Cardiac septum (tissue), 1 donor: ENCODE measurements at regions not wholly inside any gene's neighbourhood (a gene's known extent, or its start where the extent isn't known, plus 50 kb on each side); places are given as distances from the start of the nearest gene placed in this dataset.
"Not testable (repeated sequence)": the region's sequence is repeated elsewhere in the genome, so short reads cannot be mapped to it uniquely, and the experiment has no call there.

ENCODE experiments used
- DNase-seq: peaks from one replicate; pipeline ENCODE4 v3.0.0-alpha.2; 2020; ENCODE audit warnings: low spot score
- intact Hi-C: fragments of 100-400 bp; cut with DNase I; formaldehyde crosslinking; loops from one replicate; pipeline ENCODE4 v1.14.0; 2022
- donor health status: DM: no; HTN: no; CAD: no.

DNA sequence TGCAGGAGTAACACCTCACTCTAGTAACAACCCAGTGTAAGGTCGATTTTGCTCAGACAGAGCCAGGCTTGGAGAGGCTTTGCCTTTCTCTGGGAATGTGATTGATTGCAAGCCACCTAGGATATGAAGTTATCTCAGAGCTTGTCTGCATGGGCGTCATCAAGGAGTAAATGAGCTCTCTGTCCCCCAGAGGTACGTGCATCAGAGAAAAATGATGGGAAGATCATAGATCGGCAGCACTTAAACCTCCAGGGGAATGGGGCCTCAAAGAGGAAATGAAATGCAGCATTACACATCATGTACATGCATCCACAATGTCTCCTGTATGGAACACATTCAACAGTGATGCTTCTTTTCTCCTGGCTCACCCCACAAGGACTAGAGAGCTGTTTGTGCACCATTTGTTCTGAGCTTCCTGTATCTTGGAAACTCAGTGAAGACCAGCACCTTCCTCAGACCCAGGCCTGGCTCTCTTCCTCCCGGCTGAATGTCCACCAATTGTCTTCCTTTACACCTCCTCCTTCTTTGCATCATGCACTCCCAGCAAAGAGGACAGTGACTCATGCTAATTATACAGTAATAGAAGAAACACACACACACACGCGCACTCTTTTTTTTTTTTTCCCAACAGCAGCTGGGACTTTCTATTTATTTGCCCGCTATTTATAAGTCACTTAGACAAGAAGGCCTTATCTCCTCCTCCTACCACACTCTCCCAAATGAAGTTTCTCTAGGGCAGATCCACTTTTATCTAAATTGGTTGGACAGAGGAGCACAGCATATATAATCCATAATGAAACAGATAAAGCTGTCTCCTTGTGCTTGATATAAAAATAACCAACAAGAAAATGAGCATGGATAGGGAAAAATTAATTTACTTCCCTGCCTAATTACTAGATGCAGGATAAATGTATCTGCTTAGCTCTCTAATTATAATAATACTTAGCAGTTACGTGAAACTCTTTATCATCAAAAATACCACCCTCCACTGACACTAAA is 990.7 kb downstream of the CCSER2 start:
- intact Hi-C loops, result no loop called here

DNA sequence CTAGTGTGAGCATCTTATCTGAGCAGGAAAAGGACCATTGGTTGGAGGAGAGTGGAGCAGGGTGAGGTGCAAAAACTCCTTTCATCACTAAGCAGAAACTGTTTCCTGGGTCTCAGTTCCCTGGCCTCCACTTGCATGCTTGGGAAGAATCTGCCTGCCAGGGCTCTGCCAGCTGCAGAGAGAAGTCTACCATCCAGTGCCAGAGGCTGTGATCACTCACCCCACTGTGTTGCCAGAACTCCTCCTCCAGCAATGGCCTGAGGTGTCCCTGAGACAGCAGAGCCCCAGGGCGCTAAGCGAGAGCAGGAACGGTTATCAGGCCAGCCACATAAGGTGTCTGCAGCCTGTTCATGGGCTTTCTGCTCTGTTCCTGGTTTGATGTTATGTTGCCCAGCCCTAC is 991.4 kb downstream of the CCSER2 start:
- intact Hi-C loops, result no loop called here
- DNase-seq, result peak; percentile 83

More for the DNA sequence above, 990.7 kb downstream of the CCSER2 start:
- no peak for DNase-seq

DNA sequence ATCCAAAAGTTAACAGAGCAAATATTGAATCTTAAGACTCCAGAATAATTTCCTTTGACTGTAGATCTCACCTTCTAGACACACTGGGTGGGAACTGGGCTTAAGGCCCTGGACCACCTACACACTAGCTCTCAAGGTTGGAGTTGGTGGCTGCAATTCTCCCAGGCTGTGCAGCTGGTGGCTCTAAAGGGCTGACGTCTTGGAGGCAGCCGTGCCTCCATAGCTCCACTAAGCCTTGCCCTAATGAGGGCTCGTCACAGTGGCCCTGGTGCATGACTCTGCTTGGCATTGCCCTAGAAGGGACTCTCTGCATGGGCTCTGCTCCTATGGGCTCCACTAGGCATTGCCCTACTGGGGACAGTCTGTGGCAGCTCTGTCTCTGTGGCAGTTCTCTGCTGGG is 1005.2 kb downstream of the CCSER2 start:
- intact Hi-C loops, result no loop called here
- DNase-seq, result no peak

DNA sequence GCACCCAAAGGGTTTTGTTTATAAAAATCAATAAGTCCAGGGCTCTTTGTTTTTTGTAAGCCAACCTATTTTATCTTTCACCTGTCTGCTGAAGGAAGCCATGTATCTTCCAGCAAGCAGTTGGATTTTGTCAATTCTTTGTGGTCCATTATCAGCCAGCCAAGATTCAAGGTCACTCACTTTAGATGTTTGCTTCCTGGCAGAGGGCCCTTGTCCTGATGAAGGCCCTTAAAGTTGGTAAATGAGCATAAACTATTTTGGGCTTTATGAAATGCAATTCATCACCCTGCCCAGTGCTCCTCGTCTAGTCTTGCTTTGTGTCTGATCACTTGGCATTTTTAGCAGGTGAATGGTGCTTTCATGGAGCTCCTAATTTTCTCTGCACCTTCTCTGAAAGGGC is 1004.2 kb downstream of the GRID1 start:
- intact Hi-C loops, result no loop called here
- no peak for DNase-seq

DNA sequence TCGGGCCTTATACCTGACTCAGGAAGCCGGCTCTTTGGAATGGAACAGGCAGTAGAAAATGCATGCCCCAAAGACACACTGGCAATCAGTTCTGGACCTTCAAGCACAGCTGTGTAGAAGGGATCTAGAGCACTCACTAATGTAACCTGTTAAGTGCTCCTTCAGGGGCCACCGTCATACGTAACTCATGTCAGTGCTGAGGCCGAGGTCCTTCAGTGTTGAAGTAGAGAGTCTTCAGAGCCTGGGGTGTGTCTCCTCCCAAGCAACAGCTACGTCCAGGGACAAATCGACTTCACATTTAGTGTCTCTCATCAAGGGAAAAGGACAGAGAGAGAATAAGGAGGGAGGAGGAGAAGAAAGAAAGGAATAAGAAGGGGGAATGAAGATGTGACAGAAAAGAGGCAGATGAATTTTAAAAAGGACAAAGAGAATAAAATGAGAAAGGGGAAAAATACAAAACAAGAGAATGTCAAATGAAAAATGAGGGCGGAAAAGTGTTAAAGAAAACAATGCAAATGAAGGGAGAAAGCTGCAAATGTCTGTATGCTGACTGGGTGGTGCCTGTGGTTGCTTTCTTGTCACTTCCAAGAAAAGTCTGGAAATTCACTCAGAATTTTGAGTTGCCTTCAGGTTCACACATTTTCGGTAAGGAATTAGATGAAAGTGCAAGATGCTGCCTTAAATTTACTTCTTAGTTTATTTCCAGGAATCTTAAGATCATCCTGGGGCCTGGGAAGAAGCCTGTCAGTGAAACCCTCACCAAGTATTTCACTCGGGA is 989.4 kb downstream of the GRID1 start:
- intact Hi-C loops, result no loop called here
- DNase-seq, result no peak

DNA sequence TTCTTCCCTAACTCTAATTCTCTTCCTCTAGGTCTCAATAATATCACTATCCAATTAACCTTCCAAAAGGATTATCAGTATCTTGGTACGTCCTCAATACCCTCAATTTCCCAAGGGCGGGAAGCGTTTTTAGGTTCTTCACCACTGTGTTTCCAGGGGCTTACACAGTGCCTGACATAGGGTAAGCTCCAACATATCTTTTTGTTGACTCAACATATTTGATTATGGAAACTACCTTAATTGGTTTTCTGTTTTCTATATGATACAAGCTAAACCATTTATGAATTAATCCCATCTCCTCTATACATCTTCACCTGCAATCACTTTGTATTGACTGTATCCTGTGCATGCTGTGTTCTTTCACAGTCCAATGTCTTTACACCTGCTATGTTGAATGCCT is 987.3 kb downstream of the GRID1 start:
- intact Hi-C loops, result no loop called here
- DNase-seq, result no peak

DNA sequence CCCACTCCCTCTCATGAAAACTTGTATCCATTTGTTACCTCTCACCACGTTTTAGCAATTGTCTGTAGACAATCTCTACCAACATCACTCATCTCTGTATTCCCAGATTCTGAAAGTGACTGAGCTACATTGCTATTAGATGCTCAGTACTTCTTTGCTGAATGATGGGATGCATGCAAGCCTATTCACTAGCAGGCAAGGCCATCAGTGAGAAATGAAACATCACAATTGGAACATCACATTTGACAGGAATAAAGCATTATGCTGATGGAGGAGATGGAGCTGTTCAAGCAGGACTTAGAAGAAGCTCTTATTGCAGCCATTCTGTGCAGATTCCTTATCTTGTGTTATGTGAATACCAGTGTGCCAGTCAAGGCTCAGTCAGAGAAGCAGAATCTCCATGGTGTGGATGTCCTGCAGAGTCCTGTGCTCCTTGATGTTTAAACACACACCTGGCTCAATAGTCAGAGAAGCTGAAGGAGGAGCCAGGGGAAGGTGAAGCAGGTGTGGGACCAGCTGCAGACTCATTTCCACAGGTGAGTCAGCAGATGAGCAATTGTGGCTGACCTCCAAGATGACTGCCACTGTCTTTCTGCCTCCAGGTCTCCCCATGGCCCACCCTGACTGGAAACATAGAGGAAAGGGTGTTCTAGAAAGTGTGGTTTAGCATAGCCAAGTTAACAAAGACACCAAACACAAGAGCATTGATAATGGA is 965.5 kb downstream of the GRID1 start:
- intact Hi-C loops, result no loop called here
- DNase-seq, result no peak

DNA sequence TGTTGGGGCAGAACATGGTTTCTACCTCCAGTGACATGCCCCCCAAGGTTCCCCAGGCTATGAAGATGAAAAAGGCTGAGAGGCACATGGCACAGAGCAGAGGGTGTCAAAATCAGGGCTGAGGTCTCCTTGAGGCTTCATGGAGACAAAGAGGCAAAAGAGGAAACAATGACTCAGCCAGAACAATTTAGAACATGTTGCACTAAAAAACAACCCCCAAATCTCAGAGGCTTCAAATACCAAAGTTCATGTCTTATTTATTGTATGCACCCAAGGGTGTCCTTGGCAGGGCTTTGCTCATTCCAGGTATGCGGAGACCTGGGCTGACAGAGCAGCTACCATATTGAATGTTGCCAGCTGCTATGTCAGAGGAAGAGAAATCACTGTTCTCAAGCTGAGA is 964.1 kb downstream of the GRID1 start:
- no peak for DNase-seq
- intact Hi-C loops, result no loop called here

DNA sequence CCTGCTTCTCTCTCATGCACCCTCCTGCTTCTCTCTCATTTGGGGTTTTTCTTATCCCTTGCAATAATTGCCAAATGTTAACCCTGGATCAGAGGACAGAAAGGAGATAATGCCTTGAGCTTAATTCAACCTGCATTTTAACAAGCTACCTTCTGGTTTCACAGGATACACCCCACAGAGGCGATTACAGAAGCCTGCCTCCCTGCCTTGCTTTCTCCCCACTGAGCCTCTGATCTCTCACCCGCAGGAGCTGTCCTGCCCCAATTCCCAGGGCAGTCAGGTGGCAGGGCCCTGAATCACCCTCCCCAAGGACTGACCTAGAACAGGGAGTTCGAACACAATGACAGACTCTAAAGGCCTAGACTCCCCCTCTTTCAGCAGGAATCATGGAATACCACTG is 959.5 kb downstream of the GRID1 start:
- intact Hi-C loops, result no loop called here
- DNase-seq, result no peak

DNA sequence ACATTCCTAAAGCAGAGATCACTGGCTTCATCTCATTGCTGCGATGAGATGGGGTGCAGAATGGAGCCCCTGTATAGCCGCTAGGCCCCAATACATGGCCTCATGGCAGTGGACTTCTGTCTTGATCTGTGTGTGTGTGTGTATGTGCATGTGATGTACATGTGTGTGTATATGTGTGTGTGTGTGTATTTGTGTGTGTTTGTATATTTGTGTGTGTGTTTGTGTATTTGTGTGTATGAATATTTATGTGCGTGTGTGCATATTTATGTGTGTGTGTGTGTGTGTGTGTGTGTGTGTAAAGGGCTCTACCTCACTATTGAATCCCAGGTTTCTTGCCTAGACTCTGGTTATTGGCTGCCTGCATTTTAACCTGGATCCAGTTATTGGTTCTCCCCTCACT is 958.2 kb downstream of the GRID1 start:
- DNase-seq, result no peak
- intact Hi-C loops, result no loop called here

DNA sequence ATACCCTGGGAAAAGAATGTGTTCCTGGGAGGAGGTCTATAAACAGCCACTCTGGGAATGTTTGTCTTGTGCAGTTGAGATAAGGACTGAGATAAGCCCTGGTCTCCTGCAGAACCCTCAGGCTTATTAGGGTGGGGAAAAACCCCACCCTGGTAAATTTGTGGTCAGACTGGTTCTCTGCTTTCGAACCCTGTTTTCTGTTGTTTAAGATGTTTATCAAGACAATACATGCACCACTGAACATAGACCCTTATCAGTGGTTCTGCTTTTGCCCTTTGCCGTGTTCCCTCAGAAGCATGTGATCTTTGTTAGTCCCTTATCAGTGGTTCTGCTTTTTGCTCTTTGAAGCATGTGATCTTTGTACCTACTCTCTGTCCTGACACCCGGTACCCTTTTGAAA is 956.0 kb downstream of the GRID1 start:
- DNase-seq, intact Hi-C loops: not testable (repeated sequence)

DNA sequence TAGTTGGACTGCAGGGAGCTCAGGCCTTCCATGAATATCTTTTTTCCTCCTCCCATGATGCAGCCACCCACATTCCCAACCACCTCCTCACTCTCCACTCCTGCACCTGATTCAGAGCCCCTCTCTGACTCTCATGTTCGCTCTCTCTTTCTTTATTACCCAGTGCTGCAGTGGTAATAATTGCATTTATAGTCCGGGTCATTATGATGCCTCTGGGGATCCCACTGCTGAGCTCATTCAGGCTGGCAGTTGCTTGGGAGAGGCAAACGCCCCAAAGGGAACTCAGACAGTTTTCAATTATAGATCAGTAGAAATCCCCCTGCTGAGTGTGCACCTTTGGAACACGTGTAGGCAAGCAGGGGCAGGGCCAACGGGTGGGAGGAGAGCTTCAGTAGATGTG is 953.0 kb downstream of the GRID1 start:
- DNase-seq, result no peak
- intact Hi-C loops, result no loop called here

DNA sequence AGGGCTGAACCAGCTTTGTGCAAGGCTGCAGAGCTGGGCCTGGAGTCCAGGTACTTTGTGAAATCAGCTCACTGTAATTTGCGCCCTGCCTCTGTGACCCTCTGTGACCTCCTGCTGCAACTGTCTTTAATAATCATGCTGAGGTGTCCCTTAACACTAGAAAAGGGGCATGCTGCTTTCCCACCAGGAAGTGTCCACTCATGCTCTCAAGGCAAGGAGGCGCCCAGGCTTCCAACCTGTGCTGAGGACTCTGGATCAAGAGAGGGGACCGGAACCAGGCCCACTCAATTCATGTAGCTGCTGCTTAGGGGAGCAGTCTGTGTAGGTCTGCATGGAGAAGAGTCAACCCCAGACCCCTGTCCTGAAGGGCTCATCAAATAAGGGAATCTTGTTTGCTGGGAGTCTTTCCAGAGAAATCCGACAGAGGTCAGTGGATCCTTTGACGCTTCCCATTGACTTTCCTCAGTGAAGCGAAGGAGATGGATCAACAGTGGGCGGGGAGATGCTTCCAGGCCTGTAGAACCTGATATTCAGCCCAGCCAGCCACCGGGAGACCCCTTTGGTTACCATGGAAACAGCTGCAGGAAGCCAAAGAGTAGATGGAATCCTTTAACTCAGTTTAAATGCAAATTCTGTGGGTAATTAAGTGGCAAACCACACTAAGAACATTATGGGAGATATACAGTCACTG is 945.9 kb downstream of the GRID1 start:
- DNase-seq, result no peak
- intact Hi-C loops, result no loop called here

DNA sequence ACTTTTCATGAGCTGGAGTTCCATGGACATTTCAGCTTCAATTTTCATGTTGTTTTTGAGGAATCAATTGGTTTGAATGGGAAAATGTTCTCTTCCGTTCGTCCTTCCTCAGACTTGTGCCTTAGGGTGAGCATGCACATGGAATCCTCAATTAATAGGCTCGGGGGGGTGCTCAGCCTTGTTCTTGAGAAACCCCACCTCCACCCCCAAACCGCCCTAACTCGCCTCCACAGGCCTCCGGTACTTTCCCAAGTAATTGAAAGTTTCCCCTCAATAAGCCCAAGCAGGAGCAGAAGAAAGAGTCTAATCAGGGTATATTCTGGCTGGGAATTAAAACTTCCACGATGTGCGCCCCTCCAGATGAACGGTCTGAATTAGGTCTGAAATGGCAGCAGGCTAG is 945.2 kb downstream of the GRID1 start:
- DNase-seq, result no peak
- intact Hi-C loops, result no loop called here

DNA sequence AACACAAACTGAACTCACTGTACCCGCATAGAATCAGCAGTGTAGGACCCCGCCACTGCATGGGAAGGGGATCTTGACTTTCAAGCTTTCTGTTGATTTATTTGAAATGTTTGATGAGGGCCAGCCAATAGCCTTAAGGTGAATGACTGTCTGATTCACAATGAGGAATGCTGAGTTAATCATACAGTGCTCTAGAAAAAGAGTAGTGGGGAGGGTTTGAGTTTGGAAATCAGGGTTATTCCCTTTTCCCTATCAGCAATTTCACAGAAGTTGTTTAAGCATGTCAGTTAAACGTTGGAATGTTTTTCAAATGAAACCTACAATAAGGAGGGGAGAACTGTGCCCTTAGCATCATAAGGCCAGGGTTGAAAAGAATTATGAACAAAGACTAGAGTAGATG is 937.5 kb downstream of the GRID1 start:
- intact Hi-C loops, result no loop called here

DNA sequence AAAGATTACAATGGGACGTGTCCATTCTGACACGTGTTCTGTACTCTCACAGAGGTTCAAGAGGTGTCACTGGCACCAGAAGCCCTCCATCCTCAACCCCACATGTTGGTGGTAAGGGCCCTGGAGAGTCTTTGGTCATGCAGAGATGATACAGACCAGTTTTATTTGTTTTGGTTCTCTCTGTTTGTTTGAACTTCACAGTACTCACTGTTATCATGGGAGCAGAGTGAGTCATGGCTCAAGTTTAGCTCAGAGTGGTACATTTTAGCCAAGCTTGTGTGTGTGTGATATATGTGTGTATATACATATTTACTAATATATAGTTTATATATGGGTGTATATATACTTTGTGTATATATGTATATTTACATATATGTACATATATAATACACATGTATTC is 935.6 kb downstream of the GRID1 start:
- DNase-seq, result no peak
- intact Hi-C loops, result no loop called here

More for the DNA sequence above, 937.5 kb downstream of the GRID1 start:
- DNase-seq, result no peak

DNA sequence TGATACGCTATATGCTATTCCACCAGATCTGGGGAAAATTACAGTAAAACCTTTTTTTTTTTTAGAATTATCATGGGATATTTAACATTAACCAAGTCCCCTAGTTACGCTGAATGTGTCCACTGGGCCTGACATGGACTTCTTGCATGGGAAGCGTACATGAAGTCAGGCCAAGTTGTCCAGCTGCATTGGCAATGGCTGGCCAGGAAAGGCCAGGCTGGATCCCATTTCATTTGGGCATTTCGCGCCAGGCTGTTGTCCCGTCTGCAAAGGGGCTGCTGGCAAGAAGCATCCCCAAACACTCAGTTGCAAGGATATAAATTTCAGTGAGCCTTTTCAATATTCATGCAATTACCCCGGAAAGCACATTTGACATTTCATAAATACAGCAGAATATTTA is 933.3 kb downstream of the GRID1 start:
- intact Hi-C loops, result no loop called here

DNA sequence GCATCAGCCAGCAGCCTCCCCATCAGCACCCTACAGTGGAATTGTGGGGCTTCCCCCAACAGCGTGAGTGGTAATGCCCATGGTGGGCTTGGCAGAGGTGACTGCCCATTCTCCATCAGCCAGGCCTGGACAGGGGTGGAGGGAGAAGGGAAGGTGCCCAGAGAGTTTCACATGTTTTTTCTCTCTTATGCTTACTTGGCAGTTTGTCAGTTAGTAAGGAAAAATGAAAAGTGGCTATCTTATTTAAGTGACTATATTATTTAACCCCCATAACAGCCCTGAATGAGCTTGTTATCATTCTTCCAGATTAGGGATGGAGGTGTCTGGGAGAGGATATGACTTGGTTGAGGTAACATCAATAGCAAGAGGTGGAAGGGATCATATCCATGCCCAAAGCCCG is 921.7 kb downstream of the GRID1 start:
- intact Hi-C loops, result no loop called here
- DNase-seq, result no peak

More for the DNA sequence above, 933.3 kb downstream of the GRID1 start:
- DNase-seq, result no peak

DNA sequence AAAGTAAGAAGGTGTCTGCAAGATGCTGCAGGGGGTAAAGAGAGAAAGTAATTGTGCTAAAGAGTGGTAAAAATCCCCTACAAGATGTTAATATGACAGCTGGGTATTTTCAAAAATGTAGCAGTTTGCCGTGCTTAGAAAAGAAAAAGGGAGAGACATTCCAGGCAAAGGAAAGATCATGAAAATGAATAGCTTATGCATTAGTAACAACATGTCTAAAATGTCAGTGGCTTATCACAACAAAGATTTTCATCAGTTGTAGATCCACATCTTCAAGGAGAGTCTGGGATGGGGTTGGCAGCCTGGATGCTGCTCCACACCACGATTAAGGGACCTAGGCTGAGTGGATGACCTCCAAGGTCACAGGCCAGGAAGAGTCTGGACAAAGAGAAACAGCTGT is 920.9 kb downstream of the GRID1 start:
- intact Hi-C loops, result no loop called here
- DNase-seq, result no peak

DNA sequence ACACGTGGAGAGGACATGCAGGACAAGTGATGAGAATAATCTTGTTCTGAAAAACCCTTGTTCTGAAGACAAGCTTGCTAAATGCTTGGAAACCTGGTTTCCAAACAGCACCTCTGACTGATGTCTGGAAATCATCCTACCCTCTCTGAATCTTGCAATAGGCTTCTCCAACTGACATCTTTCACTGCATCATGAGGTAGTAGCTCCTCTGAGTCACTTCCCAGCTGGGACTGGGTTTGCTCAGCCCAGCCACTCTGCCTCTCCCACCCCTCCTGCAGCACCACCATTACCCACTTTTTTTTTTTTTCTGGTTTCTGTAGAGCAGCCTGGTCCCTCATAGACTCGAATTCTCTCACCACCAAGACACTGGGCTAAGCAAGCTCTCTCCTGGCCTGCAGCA is 919.8 kb downstream of the GRID1 start:
- intact Hi-C loops, result no loop called here

More for the DNA sequence above, 919.8 kb downstream of the GRID1 start:
- no peak for DNase-seq
